HG03064 (cell line): ENCODE measurements at regions not wholly inside any gene's neighbourhood (a gene's known extent, or its start where the extent isn't known, plus 50 kb on each side); places are given as distances from the start of the nearest gene placed in this dataset.
"Not testable (repeated sequence)": the region's sequence is repeated elsewhere in the genome, so short reads cannot be mapped to it uniquely, and the experiment has no call there.

Experiments
- ATAC-seq: cut with Tn5 transposase; IDR thresholded peaks from one replicate; pipeline ENCODE4 v1.9.1; 2021; ENCODE audit warnings: low read depth; ENCODE audit not compliant: unreplicated experiment

DNA sequence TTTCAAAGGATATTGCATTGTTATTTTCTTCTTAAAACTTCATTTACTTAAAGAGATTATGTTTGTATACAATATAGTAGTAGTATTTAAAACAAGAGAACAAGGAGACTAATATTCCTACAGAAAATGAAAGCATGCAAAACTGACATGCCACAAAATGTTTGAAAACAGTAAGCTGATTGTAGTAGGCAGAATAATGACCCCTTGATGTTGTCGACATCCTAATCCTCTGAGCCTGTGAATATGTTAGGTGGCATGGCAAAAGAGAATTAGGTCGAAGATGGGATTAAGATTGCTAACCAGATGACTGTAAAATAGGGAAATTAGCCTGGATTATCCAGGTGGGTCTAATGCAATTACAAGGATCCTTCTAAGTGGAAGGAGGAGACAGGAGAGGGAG lies 522.2 kb upstream of the NR3C2 start:
- ATAC-seq: no peak

DNA sequence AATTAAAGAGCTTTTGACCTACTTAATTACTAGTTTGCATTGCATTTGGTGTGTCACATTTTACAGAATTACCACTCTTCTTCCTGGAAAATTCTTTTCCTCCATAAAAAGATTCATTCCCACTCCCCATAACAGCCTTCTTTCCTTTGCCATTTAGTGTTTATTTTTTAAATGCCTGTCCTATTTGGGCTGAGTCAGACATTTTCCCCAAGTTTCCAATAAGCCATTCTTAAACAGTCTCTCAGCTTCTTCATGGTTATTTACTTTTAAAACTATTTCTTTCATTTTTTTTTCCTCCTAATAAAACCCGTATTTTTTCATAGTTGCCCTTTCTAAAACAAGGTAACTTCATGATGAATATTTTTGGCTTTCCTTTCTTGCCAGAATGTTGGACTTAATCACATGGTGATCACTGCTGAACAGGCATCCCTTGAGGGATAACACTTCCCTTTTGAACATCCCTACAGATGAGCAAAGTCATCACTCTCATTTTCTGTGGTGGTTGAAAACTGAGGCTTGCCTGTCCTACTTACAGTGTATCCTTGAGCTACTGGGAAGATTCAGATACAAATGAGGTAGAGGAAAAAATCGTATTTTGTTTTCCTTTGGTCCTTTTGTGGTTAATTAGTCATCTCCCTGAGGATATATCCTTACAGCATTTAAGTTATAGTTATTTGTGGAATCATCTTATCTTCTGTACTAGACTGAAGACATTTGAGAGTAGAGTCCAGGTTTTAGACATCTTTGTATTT lies 520.5 kb upstream of the NR3C2 start:
- ATAC-seq: no peak

DNA sequence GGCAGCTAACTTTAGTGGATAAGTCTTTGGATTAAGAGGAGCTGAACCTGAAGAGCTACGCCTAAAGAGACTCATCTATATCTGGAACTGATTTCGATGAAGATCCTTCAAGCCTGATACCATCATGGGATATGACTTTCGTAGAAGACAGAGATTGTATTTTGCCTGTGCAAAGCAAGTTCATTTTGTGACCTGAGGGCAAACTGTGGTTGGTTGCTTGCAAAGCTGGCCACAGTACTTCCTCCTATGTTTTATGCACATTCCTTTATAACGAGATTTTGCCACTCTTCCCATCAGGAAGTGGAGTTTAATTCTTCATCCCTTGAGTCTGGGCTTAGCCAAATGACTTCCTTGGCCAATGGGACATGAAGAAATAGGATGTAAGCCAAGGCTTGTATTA lies 519.3 kb upstream of the NR3C2 start:
- ATAC-seq: no peak

DNA sequence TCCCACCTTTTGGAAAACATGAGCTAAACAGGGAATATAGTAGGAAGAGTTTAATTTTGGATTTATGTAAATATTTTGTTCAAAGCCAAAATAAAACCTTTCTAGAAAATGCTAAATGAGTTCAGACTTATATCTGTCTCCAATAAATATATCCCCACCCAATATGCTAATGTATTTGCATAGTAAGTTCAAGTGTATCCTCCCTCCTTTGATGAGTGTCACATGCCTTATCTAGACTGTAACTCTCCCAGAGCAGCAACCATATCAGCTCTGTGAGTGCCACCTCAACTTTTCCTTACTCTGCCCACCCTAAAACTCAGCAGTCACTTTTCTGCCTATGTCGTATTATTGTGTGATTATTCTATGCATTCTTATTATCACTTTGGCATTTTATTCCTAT lies 516.1 kb upstream of the NR3C2 start:
- no peak for ATAC-seq

DNA sequence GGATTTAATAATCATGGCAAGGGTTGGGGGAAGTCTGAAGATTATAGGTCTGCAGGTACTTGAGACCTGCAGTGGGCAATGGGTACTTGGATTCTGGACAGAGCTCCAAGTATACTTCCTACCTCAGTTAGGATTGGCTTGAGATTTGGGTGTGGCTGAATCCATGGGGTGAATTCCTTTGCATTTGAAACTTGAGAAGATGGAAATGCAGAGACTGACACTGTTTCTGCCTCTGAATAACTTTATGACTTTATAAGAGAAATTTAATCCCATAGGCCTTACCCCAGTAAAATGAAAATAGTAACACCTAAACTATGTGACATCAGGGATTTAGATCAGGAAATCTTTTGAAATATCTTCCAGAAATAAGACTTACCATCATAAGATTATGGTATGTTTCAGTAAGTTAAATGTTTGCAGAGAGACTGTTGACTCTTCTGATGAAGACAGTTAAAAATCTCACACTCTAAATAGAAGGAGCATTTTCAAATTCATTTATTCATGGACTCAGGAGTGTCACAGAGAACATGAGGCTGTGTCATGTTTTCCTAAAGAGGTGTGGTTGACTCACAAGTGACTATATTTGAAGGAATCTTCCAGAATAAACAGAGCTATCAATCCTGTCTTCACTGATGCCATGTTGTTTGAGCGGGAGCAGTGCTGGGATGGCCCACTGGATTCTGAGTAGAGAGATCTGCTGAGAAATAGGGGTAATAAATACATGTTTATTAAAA lies 513.5 kb upstream of the NR3C2 start:
- ATAC-seq: no peak

DNA sequence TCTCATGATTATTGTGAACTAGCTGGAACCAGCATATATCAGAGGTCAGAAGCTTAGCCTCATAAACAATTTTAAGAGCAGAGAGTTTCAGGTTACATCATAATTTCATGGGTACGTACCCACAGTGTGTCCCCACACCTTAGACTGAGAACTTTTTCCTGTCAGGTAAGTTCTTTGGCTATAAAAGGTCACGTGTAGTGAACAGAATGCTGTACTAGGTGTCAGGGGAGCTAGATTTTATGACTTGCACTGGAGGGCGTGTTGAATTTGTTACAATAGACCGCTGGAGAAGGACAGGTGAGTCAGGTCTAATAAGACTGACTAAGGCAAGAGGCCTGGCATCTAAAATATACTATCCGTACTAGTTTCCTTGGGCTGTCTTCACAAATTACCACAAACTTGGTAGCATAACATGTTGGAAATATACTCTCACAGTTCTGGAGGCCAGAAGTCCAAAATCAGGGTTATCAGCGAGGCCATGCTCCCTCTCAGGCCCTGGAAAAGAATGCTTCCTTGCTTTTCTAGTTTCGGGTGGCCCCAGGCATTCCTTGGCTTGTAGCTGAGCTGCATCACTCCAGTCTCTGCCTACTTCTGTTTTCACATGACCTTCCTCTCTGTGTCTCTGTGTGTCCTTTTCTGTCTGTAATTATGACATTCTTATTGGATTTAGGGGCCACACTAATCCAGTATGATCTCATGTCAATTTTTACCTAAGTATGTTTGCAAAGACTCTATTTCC lies 512.0 kb upstream of the NR3C2 start:
- no peak for ATAC-seq

DNA sequence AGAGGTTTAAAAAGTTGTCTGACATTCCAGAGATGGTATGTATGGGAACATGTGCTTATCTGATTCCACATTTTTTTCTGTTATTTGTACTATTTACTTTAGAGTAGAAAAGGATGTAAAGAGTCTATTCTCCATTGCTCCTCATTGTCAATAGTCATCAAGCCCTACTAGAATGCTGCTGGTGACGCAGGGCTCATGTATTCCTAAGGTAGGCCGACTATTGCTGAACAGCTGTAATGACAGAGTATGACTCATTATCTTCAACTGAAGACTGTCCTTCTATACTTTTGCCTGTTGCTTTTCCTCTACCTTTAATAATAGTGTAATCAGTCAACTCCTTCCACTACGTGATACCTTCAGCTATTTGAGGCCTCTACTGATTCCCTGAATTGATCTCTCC lies 509.1 kb upstream of the NR3C2 start:
- ATAC-seq: no peak

DNA sequence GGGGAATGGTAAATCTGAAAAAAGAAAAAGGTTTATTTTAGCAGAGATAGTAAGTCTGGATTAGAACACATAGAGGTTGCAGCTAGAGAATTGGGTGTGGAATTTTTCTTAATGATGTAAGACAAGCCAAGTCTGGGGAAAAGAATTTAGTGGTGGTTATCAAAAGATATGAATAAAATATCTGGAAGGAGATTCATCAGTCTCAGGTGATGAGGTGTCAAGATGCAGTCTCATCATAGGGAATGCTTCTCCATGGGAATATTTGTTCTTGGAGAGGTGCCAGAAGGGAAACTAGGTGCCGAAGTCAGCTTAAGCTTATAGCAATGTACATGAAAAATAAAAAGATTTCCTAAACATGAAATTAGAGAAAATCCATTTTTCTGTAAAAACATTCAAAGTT lies 504.1 kb upstream of the NR3C2 start:
- no peak for ATAC-seq

DNA sequence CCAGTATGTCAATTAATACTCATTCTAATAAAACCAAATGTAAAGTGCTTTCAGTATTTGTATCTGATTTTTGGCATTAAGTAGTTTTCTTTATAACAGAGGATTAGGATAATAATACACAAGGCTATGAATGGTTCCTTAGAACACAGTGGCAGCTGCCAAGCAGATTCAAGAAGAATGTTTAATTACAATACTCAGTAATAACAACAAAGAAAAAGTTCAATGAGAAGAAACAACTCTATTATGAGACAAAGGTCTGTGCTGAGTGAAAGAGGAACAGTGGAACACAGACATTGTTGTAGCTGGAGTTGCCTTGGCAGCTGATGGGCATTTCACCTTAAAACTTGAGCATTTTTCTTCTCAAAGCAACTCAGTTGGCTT lies 502.6 kb upstream of the NR3C2 start:
- ATAC-seq: no peak

DNA sequence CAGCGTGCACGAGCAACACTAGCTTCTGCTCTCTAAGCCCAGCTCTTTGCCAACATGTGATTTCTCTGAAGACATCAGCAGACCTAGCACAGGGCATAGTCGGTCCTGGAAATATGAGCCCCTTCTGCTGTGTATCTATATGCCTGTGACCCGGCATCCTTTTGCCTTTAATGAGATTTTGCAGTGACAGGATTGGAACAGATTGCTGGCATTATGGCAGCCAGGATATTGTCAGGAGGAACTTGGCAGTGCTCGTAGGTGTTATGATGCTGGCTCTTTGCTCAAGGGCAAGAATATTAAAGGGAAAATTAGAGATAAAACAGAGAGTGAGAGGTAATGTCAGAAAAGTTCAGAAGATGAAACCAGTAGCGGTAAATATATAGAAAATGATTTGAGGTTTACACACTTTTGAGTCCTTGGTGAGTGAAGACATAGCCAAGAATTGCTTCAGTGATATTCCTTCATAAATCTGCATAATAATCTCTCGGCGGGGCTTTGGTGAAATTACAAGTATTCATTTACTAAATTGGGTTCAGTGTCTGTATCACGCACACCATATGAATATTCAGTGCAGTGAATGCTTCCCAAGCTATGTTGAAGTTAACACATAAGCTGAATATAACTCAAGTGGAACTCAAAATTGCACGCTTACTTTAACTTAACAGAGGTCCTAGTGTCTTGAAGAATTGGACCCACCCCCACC lies 502.1 kb upstream of the NR3C2 start:
- no peak for ATAC-seq

DNA sequence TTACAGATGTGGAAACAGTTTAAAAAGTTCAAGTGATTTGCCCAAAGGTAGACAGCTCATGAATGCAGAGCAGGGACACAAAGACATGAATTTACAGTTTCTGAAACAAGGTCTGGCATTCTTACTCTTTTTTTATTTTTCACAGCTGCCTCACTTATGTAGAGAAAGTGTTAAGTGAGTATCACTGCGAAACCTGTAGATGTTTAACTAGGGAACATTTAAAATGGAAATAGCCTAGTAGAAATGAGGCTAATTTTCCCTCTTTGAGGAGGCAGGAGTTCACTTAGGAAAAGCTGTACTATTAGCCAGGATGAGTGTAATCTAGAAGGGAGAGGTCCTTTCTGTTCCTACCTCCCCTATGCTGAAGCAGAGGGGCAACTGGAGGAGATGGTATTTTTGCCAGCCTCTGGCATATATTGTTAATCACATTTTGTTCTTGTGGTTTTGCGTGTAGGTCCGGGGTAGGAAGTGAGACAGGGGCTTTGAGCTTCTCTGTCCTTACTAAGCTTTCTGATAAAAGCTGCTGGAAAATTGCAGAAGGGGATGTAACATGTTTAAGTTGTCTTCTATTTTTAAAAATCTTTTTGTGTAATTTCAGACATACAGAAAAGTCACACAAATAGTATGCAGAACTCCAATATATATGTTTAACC lies 492.8 kb upstream of the NR3C2 start:
- ATAC-seq: no peak

DNA sequence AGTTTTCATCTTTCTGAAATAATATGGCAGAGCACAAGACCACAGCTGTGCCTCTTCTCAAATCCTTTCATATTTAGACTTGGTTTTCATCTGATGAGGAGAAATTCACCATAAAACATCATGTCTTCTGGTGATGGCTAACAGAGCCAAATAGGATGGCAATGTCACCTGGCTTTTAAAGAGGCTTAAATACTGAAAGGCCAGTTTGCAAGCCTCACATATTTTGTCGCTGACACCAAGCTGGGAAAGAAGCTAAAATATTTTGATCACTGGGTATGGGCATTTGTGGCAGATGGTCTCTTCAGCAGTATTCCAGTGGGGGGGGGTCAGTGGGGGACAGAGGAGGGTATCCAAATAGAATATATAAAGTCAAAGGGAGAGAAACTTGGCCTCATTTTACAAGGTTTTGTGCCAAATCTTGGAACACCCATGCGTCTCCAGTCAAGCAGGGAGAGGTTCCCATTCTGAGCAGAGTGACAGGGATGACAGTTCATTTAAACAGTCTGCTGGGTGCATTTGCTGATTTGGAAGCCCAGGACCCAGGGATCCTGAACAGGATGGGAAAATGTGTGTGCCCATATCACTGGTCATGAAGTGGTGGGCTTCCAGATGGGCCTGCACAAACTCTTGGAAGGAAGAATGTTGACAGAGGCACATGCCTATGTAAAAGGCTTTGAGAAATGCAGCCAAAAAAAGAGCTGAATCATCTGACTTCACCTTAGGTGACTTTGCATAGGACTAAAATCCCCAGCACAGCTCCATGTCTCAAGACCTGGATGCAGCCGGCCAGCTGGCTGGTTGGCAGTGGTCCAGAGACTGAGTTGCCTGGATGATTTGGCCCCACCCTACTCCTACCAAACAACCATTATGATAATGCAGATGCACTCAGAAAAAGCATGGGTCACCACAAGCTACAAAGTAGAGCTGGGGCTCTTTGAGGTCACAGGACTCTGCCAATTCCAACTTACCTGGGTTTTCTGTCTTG lies 484.4 kb upstream of the NR3C2 start:
- ATAC-seq: no peak

DNA sequence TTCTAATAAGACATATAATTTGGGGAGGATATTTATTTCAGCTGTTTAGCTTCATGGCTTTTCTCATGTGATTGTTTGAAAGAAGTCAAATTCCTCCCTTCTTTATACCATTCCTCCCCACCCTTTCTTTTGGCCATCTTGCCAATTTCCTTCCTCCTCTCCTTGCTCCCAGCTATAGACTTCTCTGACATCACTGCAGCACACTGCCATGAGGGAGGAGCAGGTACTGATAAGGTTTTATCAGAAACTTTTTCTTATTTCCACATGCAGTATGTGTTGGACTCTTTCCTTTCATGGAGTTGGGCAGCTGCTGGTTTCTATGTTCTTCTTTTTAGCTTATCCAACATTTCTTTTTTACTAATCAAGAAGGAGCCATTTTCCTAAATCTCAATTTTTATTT lies 481.7 kb upstream of the NR3C2 start:
- no peak for ATAC-seq

DNA sequence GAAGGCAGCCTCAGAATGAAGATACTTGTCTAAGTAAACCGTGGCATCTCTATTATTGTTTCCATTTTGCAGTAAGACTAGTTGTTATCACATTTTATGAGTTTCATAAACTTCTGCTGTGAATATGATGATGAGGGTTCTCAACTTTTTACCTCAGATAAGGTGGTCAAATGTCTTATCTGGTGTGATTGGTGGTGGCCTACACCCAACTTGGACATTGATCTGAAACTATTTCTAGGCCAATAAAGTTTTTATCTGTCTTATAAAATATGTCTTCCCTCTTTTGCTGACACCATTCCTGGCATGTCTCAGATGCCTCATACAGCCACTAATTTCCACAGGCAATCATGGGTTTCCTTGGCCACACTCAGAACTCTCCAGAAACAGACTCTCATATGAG lies 480.3 kb upstream of the NR3C2 start:
- no peak for ATAC-seq

DNA sequence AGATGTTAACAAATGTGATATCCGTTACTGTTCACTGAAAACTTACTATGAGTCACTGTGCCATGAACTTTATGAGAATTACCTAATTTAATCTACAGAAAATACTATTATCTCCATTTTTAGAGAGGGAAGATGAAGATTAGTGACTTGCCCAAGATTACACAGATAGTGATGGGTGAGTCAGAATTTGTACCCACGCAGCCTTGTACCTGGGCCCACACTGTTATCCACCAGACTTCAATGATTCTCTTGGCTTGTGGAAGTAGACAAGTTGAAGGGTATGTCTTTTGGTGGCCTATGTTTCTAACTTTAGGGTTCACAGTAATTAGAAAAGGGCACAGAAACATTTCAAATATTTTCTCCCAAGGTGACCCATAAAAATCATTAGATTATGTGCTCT lies 472.5 kb upstream of the NR3C2 start:
- no peak for ATAC-seq

DNA sequence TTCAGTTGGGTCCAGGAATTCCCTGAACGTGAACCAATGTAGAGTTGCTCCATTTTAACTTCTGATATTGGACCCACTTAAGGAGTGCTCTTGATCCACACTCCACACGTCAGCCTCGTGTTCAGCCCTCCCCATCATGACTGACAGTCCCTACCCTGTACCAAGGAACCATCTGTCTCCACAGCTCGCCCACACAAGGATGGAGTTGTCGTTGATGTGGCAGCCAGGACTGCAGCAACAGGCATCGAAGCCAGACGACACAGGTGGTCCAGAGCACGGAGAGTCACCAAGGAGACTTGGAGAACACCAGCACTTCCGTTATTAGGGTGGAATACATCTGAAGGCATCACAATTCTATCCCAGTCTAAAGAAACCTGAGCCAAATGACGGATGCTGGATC lies 472.1 kb upstream of the NR3C2 start:
- ATAC-seq: no peak

DNA sequence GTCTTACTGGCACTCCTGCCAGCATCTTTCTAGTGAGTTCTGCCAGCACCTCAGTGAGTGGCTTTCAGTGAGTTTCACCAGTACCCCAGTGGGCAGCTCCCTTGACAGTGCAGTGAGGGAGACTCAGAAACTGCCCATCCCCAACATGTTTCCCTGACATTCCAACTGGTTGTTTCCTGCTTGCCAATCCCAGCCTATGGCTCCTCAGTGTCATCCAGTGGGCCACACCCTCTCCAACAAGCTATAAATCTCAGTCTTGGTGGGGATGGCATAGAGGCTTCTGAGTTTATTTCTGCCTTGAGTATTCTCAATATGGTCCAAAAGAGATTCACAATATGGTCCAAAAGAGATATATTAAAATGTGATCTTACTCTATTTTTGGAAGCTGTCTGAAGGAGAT lies 461.2 kb upstream of the NR3C2 start:
- ATAC-seq: no peak

DNA sequence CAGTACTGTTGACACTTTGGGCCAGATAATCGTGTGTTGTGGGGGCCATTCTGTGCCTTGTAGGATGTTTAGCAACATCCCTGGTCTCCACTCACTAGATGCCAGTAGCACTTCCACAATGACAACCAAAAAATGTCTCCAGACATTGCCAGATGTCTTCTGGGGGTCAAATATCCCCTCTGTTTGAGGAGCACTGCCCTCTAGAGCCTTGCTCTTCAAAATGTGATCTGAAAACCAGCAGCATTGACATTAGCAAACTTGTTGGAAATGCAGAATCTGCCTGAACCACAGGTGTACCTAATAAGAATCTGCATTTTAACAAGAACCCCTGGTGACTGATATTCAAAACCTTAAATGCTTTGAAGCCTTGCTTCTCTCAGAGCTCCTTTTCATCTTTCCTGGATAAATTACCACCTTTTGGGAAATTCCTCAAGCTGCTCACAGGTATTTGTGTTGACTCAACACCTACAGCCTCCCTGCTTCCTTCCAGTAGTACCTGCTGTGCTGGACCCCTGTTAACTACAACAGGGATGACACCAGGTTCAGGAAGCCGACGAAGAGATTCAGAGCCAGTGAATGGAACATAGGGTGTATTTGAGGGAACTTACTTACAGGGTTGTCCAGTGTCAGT lies 459.0 kb upstream of the NR3C2 start:
- ATAC-seq: no peak

DNA sequence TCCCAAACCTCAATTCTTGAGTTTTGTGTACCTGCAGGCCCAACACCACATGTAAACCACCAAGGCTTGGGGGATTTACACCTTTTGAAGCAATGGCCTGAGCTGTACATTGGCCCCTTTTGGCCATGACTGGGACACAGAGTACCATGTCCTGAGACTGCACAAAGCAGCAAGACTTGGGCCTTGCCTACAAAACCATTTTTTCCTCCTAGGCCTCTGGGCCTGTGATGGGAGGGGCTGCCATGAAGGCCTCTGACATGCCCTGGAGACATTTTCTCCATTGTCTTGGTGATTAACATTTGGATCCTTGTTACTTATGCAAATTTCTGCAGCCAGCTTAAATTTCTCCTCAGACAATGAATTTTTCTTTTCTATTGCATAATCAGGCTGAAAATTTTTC lies 455.9 kb upstream of the NR3C2 start:
- ATAC-seq: not testable (repeated sequence)
